ENCODE measurements at regions not wholly inside any gene's neighbourhood (a gene's known extent, or its start where the extent isn't known, plus 50 kb on each side); places are given as distances from the start of the nearest gene placed in this dataset.

DNA sequence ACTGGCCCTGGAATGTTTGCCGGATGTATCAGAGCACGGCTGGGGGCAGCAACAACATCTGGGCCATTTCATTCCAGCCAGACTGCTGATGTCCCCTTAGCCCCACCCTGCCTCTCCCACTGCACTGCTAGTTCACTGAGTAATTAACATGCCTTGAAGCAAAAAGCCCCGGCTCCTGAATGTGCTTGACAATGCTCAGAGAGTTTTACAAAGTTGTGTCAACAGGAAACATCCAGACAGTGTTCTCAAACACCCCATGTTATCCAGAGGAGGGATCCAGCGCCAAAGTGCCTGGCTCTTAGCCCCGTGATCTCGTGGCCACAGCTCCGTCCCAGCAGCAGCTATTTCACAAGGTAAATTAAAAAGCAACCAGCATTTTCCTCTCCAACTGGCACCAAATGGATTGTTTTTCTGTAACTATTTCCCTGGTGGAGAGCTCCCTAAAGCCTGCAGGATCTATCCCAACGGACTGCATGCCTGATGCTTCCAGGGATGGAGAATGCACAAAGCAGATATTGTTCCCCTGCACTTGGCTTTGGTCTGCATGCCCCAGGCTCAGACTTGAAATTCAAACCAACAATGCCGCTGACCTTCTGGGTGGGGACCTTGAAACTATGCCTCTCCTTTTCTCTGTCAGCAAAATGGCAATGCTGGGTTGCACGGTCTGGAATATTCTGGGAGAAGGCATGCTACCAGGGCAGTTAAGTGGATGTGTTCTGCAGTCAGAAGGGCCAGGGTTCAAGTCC, 115.6 kb upstream of the CDH5 start:
- TF ChIP-seq, protein P1, sequence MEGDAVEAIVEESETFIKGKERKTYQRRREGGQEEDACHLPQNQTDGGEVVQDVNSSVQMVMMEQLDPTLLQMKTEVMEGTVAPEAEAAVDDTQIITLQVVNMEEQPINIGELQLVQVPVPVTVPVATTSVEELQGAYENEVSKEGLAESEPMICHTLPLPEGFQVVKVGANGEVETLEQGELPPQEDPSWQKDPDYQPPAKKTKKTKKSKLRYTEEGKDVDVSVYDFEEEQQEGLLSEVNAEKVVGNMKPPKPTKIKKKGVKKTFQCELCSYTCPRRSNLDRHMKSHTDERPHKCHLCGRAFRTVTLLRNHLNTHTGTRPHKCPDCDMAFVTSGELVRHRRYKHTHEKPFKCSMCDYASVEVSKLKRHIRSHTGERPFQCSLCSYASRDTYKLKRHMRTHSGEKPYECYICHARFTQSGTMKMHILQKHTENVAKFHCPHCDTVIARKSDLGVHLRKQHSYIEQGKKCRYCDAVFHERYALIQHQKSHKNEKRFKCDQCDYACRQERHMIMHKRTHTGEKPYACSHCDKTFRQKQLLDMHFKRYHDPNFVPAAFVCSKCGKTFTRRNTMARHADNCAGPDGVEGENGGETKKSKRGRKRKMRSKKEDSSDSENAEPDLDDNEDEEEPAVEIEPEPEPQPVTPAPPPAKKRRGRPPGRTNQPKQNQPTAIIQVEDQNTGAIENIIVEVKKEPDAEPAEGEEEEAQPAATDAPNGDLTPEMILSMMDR (IDR thresholded peaks at IDR 0.05; ENCODE audit: insufficient read depth, low read length) = no peak
- TF ChIP-seq POLR2AphosphoS5 (IDR thresholded peaks at IDR 0.05; ENCODE audit: low read depth) = no peak
